ENCODE measurements at regions not wholly inside any gene's neighbourhood (a gene's known extent, or its start where the extent isn't known, plus 50 kb on each side); places are given as distances from the start of the nearest gene placed in this dataset.

DNA sequence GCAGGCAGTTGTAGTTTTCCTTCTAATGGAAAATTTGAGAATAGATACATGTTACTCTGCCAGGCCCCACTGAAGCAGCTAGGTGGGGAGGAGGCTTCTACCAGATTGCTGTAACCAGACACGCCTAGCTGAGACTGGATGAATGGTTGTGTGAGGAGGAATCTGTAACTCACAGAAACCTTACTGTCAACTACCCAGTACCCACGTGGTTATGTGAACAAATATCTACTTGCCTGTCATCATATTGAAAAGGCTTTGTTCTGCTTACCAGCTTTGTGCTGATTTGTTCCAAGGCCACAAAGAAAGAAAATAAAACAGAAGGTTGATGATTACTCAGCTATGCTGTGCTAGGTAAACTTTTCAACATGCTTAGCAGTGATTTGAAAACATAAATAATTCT is 167.2 kb downstream of the CAPZA3 start:
- Histone ChIP-seq H3K79me2 (ENCODE audit: insufficient read depth, low read length) (no peaks in the 10 kb centered on the region), H4K20me1 (ENCODE audit: insufficient read depth, low read length) (no peaks in the 10 kb centered on the region), H3K27me3 (ENCODE audit: insufficient read depth, low read length) (no peaks in the 10 kb centered on the region), H3K4me2 (ENCODE audit: low read length) (no peak overlapping the region), H3K9me3 (ENCODE audit: insufficient read depth, low read depth, low read length) (no peaks in the 10 kb centered on the region), H2AFZ (ENCODE audit: low read depth, low read length) (no peak overlapping the region), H3K4me1 (ENCODE audit: insufficient read depth, low read length) (no peaks in the 10 kb centered on the region), H3K9ac (ENCODE audit: low read length) (no peak overlapping the region), H3K4me3 (ENCODE audit: insufficient read depth, low read depth, low read length) (no peak overlapping the region), H3K27ac (ENCODE audit: low read depth, low read length) (no peak overlapping the region), H3K36me3 (ENCODE audit: insufficient read depth, low read length) (no peaks in the 10 kb centered on the region)
- no peak overlapping the region for H3K27ac Mint-ChIP-seq (ENCODE audit: unreplicated experiment)
- DNase-seq (ENCODE audit: low read depth) = no peak
- H3K27me3 Mint-ChIP-seq (ENCODE audit: low read depth, unreplicated experiment) = no peaks in the 10 kb centered on the region
- no peak for FAIRE-seq
- peaks cover 4% of the 10 kb centered on the region for H3K36me3 Mint-ChIP-seq (ENCODE audit: low read depth, unreplicated experiment)
- no peak overlapping the region for H3K4me3 Mint-ChIP-seq (ENCODE audit: unreplicated experiment)
- peaks cover 3% of the 10 kb centered on the region for H3K4me1 Mint-ChIP-seq (ENCODE audit: low read depth, unreplicated experiment)
- H3K9me3 Mint-ChIP-seq (ENCODE audit: unreplicated experiment) = no peaks in the 10 kb centered on the region
- TF ChIP-seq CTCF (IDR thresholded peaks at IDR 0.05; ENCODE audit: insufficient read depth, low read depth, low read length) = no peak

- Histone ChIP-seq H3K27ac (ENCODE audit: low read depth, low read length) (no peak overlapping the region), H3K9ac (ENCODE audit: low read length) (no peak overlapping the region), H3K9me3 (ENCODE audit: insufficient read depth, low read depth, low read length) (no peaks in the 10 kb centered on the region), H2AFZ (ENCODE audit: low read depth, low read length) (no peak overlapping the region), H3K79me2 (ENCODE audit: insufficient read depth, low read length) (no peaks in the 10 kb centered on the region), H3K27me3 (ENCODE audit: insufficient read depth, low read length) (no peaks in the 10 kb centered on the region), H4K20me1 (ENCODE audit: insufficient read depth, low read length) (no peaks in the 10 kb centered on the region), H3K36me3 (ENCODE audit: insufficient read depth, low read length) (no peaks in the 10 kb centered on the region), H3K4me1 (ENCODE audit: insufficient read depth, low read length) (no peaks in the 10 kb centered on the region), H3K4me2 (ENCODE audit: low read length) (no peak overlapping the region), H3K4me3 (ENCODE audit: insufficient read depth, low read depth, low read length) (no peak overlapping the region)
- FAIRE-seq (no peak), DNase-seq (ENCODE audit: low read depth) (no peak)
- TF ChIP-seq CTCF (IDR thresholded peaks at IDR 0.05; ENCODE audit: insufficient read depth, low read depth, low read length) = no peak
- TF ChIP-seq EZH2 (IDR thresholded peaks at IDR 0.05; ENCODE audit: insufficient read depth, low read length) = no peak
- no peak overlapping the region for H3K4me3 Mint-ChIP-seq (ENCODE audit: unreplicated experiment)
- peaks cover 3% of the 10 kb centered on the region for H3K4me1 Mint-ChIP-seq (ENCODE audit: low read depth, unreplicated experiment)
- H3K36me3 Mint-ChIP-seq (ENCODE audit: low read depth, unreplicated experiment) = peaks cover 4% of the 10 kb centered on the region
- no peak overlapping the region for H3K27ac Mint-ChIP-seq (ENCODE audit: unreplicated experiment)
- H3K9me3 Mint-ChIP-seq (ENCODE audit: unreplicated experiment) = peaks cover 2% of the 10 kb centered on the region
- no peaks in the 10 kb centered on the region for H3K27me3 Mint-ChIP-seq (ENCODE audit: low read depth, unreplicated experiment)
These were observed 168.5 kb downstream of the CAPZA3 start for GRCh38 chr12:18906395-18906794.

DNA sequence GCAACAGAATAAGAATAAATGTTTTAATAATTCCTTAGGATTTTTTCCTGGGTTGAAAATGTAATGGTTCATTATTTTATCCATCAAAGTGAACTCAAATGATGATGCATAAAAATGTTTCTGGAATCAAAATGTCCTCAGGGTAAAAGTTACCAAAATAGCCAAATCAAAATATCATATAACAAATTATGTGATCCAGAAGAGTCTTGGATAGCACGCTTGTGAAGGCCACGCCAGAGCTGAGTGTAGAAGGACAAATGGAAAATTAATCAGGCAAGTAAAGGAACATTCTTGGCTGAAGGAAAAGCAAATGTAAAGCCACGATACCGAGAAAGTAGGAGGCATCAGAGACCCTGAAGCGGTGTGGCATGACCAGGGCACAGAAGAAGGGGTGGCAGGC is 169.2 kb downstream of the CAPZA3 start:
- Mint-ChIP-seq H3K9me3 (ENCODE audit: unreplicated experiment) (peaks cover 2% of the 10 kb centered on the region), H3K4me3 (ENCODE audit: unreplicated experiment) (peak overlapping the region; percentile 7), H3K4me1 (ENCODE audit: low read depth, unreplicated experiment) (peaks cover 3% of the 10 kb centered on the region), H3K27me3 (ENCODE audit: low read depth, unreplicated experiment) (no peaks in the 10 kb centered on the region), H3K27ac (ENCODE audit: unreplicated experiment) (no peak overlapping the region), H3K36me3 (ENCODE audit: low read depth, unreplicated experiment) (peaks cover 4% of the 10 kb centered on the region)
- H3K9ac ChIP-seq (ENCODE audit: low read length) = no peak overlapping the region
- H3K27me3 ChIP-seq (ENCODE audit: insufficient read depth, low read length) = no peaks in the 10 kb centered on the region
- TF ChIP-seq CTCF (IDR thresholded peaks at IDR 0.05; ENCODE audit: insufficient read depth, low read depth, low read length) = no peak
- TF ChIP-seq EZH2 (IDR thresholded peaks at IDR 0.05; ENCODE audit: insufficient read depth, low read length) = no peak
- DNase-seq (ENCODE audit: low read depth) (no peak), FAIRE-seq (no peak)
- H3K9me3 ChIP-seq (ENCODE audit: insufficient read depth, low read depth, low read length) = no peaks in the 10 kb centered on the region
- no peaks in the 10 kb centered on the region for H3K4me1 ChIP-seq (ENCODE audit: insufficient read depth, low read length)
- no peak overlapping the region for H3K27ac ChIP-seq (ENCODE audit: low read depth, low read length)
- H3K79me2 ChIP-seq (ENCODE audit: insufficient read depth, low read length) = no peaks in the 10 kb centered on the region
- no peaks in the 10 kb centered on the region for H3K36me3 ChIP-seq (ENCODE audit: insufficient read depth, low read length)
- no peak overlapping the region for H3K4me2 ChIP-seq (ENCODE audit: low read length)
- no peak overlapping the region for H2AFZ ChIP-seq (ENCODE audit: low read depth, low read length)
- no peaks in the 10 kb centered on the region for H4K20me1 ChIP-seq (ENCODE audit: insufficient read depth, low read length)
- no peak overlapping the region for H3K4me3 ChIP-seq (ENCODE audit: insufficient read depth, low read depth, low read length)

Measured in astrocyte (in vitro differentiated cells and primary cell).